ENCODE measurements at regions not wholly inside any gene's neighbourhood (a gene's known extent, or its start where the extent isn't known, plus 50 kb on each side); places are given as distances from the start of the nearest gene placed in this dataset.
"Not testable (repeated sequence)": the region's sequence is repeated elsewhere in the genome, so short reads cannot be mapped to it uniquely, and the experiment has no call there.

DNA sequence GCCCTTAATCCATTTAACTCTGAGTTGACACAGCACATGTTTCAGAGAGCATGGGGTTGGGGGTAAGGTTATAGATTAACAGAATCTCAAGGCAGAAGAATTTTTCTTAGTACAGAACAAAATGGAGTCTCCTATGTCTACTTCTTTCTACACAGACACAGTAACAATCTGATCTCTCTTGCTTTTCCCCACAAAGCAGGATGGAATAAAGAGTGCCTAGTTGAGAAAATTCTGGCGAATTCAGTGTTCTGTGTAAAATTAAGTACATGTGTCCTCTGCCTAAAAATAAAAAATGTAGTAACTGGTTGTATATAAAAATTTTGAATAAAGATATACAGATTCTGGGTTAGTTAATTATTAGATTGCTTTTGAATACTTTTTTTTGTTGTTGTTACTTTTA is 290.0 kb downstream of the ALDH8A1 start:
- H3K4me3 ChIP-seq (ENCODE audit: extremely low read depth in 1 of 4, insufficient read depth in 2 of 4, low read depth in 3 of 4, low read length in 4 of 4); H3K14ac ChIP-seq (ENCODE audit: insufficient read length); H3K27ac ChIP-seq (ENCODE audit: low read depth, low read length); H2BK20ac ChIP-seq (ENCODE audit: low read length); H4K20me1 ChIP-seq (replicated peaks in 1 of 2; ENCODE audit: control insufficient read depth in 1 of 2, insufficient read depth in 2 of 2, low read length in 2 of 2); FAIRE-seq; H3K4me2 ChIP-seq (ENCODE audit: insufficient read depth in 1 of 2, low read depth in 2 of 2, low read length in 2 of 2); H2AFZ ChIP-seq (ENCODE audit: low read length); H4K5ac ChIP-seq (ENCODE audit: insufficient read length, low read depth, low read length); H2BK12ac ChIP-seq (ENCODE audit: low read depth, low read length); H3K56ac ChIP-seq (replicated peaks; ENCODE audit: insufficient read length, low read depth, low read length); H3K23me2 ChIP-seq (ENCODE audit: low read depth, low read length); H3K79me1 ChIP-seq (ENCODE audit: low read depth, low read length); H3K4me1 ChIP-seq (replicated peaks in 1 of 4; ENCODE audit: control insufficient read depth in 3 of 4, insufficient read depth in 4 of 4, low read length in 3 of 4); H3K27me3 ChIP-seq (replicated peaks in 1 of 4; ENCODE audit: control insufficient read depth in 3 of 4, extremely low read depth in 1 of 4, insufficient read depth in 3 of 4, low read length in 3 of 4); H3K4ac ChIP-seq (replicated peaks; ENCODE audit: insufficient read length, low read depth, low read length); DNase-seq (ENCODE audit: low read depth in 1 of 2, low spot score in 2 of 2); H2BK5ac ChIP-seq (ENCODE audit: low read depth, low read length); CTCF ChIA-PET (ENCODE audit: partially characterized antibody); H2BK15ac ChIP-seq (ENCODE audit: low read length); H2BK120ac ChIP-seq (replicated peaks; ENCODE audit: low read depth, low read length); H3K9me3 ChIP-seq (ENCODE audit: insufficient read depth in 2 of 2, low read depth in 1 of 2, low read length in 1 of 2); H3K9ac ChIP-seq (replicated peaks in 1 of 4; ENCODE audit: extremely low read depth in 1 of 4, low read depth in 3 of 4, low read length in 3 of 4); H3K23ac ChIP-seq (ENCODE audit: insufficient read length); H2AK5ac ChIP-seq (ENCODE audit: low read depth, low read length); POLR2A ChIA-PET (ENCODE audit: partially characterized antibody); H3K18ac ChIP-seq (ENCODE audit: extremely low read depth, low read length); H4K8ac ChIP-seq (ENCODE audit: extremely low read depth, insufficient read depth, low read length); H3K79me2 ChIP-seq (ENCODE audit: control insufficient read depth in 1 of 2, insufficient read depth in 2 of 2, low read length in 2 of 2); H4K91ac ChIP-seq (replicated peaks; ENCODE audit: insufficient read length, low read length); H3K36me3 ChIP-seq (ENCODE audit: control insufficient read depth in 2 of 4, insufficient read depth in 4 of 4, low read length in 3 of 4): not testable (repeated sequence)
- 95% methylated on average over 1 of the region's 1 CpG; no CpG with 5 or more reads in 1 of the 2 experiments for WGBS, 2 experiments (ENCODE audit: extremely low coverage in 1 of 2, insufficient coverage in 1 of 2, insufficient read length in 1 of 2, insufficient replicate concordance in 2 of 2, low coverage in 1 of 2, low lambda C conversion rate in 2 of 2, missing lambda C conversion rate in 1 of 2)
